ENCODE measurements at regions not wholly inside any gene's neighbourhood (a gene's known extent, or its start where the extent isn't known, plus 50 kb on each side); places are given as distances from the start of the nearest gene placed in this dataset.

- no peak overlapping the region for H3K18ac ChIP-seq (ENCODE audit: low read length)
- no peaks in the 10 kb centered on the region for H3K36me3 ChIP-seq (ENCODE audit: control insufficient read depth, insufficient read depth, low read length)
- H3K4me3 ChIP-seq (ENCODE audit: low read length) = no peak overlapping the region
- no peak overlapping the region for H4K5ac ChIP-seq (ENCODE audit: low read length)
- no peak overlapping the region for H3K9ac ChIP-seq (ENCODE audit: low read length)
- no peaks in the 10 kb centered on the region for H3K27me3 ChIP-seq (ENCODE audit: insufficient read depth, low read length, poor library complexity)
- H3K27ac ChIP-seq (ENCODE audit: low read depth, low read length) = no peak overlapping the region
- H3K4me1 ChIP-seq (ENCODE audit: control insufficient read depth, low read depth, low read length) = no peaks in the 10 kb centered on the region
- H3K4me2 ChIP-seq (ENCODE audit: low read length) = no peak overlapping the region
- H2BK120ac ChIP-seq (ENCODE audit: low read depth, low read length) = no peak overlapping the region
- no peak for DNase-seq
- H2BK5ac ChIP-seq (ENCODE audit: low read length) = no peak overlapping the region
- no peak overlapping the region for H3K56ac ChIP-seq (ENCODE audit: low read length)
- no peak overlapping the region for H3K23ac ChIP-seq (ENCODE audit: low read length)
- no peaks in the 10 kb centered on the region for H3K79me2 ChIP-seq (ENCODE audit: control insufficient read depth, insufficient read depth, low read length)
- no peak overlapping the region for H2BK15ac ChIP-seq (replicated peaks; ENCODE audit: low read depth)
- H3K4ac ChIP-seq (ENCODE audit: low read depth, low read length) = no peak overlapping the region
- no peak overlapping the region for H2AK5ac ChIP-seq (ENCODE audit: low read length)
- H3K79me1 ChIP-seq (ENCODE audit: low read length) = no peaks in the 10 kb centered on the region
- H4K8ac ChIP-seq (ENCODE audit: low read depth, low read length) = no peak overlapping the region
Measured at GRCh38 chr3:28901018-28901417, 379.9 kb upstream of the RBMS3 start.

DNA sequence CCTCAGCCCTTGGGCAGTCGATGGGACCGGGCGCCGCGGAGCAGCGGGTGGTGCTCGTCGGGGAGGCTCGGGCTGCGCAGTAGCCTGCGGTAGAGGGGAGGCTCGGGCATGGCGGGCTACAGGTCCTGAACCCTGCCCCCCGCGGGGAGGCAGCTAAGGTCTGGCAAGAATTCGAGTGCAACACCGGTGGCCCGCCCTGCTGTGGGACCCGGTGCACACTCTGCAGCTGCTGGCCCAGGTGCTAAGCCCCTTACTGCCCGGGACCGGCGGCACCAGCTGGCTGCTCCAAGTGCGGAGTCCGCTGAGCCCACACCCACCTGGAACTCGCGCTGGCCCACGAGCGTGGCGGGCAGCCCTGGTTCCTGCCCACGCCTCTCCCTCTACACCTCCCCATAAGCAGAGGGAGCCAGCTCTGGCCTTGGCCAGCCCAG, 377.7 kb upstream of the RBMS3 start:
- Histone ChIP-seq H3K18ac (ENCODE audit: low read length) (no peak overlapping the region), H3K4me3 (ENCODE audit: low read length) (no peak overlapping the region), H4K5ac (ENCODE audit: low read length) (no peak overlapping the region), H3K4ac (ENCODE audit: low read depth, low read length) (no peak overlapping the region), H2BK5ac (ENCODE audit: low read length) (no peak overlapping the region), H3K4me2 (ENCODE audit: low read length) (no peak overlapping the region), H3K79me2 (ENCODE audit: control insufficient read depth, insufficient read depth, low read length) (no peaks in the 10 kb centered on the region), H2BK120ac (ENCODE audit: low read depth, low read length) (no peak overlapping the region), H3K27ac (ENCODE audit: low read depth, low read length) (no peak overlapping the region), H3K79me1 (ENCODE audit: low read length) (no peaks in the 10 kb centered on the region), H2BK15ac (replicated peaks; ENCODE audit: low read depth) (no peak overlapping the region), H3K36me3 (ENCODE audit: control insufficient read depth, insufficient read depth, low read length) (no peaks in the 10 kb centered on the region), H3K9ac (ENCODE audit: low read length) (no peak overlapping the region), H3K27me3 (ENCODE audit: insufficient read depth, low read length, poor library complexity) (no peaks in the 10 kb centered on the region), H3K4me1 (ENCODE audit: control insufficient read depth, low read depth, low read length) (no peaks in the 10 kb centered on the region), H2AK5ac (ENCODE audit: low read length) (no peak overlapping the region), H4K8ac (ENCODE audit: low read depth, low read length) (no peak overlapping the region), H3K56ac (ENCODE audit: low read length) (no peak overlapping the region), H3K23ac (ENCODE audit: low read length) (no peak overlapping the region)
- no CpG with 5 or more reads among the region's 30 CpGs for WGBS (ENCODE audit: extremely low coverage, insufficient coverage, low lambda C conversion rate)
- DNase-seq = no peak

DNA sequence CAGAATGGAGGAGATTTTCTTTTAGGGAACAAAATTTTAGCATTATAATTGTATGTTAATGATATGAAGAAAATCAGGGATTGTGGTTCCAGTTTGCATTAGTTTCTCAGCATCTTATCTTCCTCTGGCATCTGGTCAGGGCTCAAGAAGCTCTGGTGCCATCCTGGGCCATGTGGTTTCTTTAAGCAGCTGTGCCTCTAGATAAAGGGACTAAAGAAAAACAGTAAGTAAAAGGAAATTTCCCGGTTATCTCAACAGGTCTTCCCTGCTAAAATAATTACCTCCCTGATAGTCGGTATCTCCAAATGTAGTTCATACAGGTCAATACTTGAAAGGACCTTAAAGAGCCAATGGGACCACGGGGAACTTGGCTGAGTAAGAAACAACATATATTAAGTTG, 375.1 kb upstream of the RBMS3 start:
- no peaks in the 10 kb centered on the region for H3K4me1 ChIP-seq (ENCODE audit: control insufficient read depth, low read depth, low read length)
- H3K79me2 ChIP-seq (ENCODE audit: control insufficient read depth, insufficient read depth, low read length) = no peaks in the 10 kb centered on the region
- H3K9ac ChIP-seq (ENCODE audit: low read length) = no peak overlapping the region
- no peaks in the 10 kb centered on the region for H3K79me1 ChIP-seq (ENCODE audit: low read length)
- no peak overlapping the region for H3K18ac ChIP-seq (ENCODE audit: low read length)
- no peak overlapping the region for H3K56ac ChIP-seq (ENCODE audit: low read length)
- no peak overlapping the region for H4K8ac ChIP-seq (ENCODE audit: low read depth, low read length)
- H3K4me2 ChIP-seq (ENCODE audit: low read length) = no peak overlapping the region
- no peak overlapping the region for H2AK5ac ChIP-seq (ENCODE audit: low read length)
- WGBS (ENCODE audit: extremely low coverage, insufficient coverage, low lambda C conversion rate) = no CpG with 5 or more reads among the region's 3 CpGs
- peak; percentile 58 for DNase-seq
- H3K27ac ChIP-seq (ENCODE audit: low read depth, low read length) = no peak overlapping the region
- no peaks in the 10 kb centered on the region for H3K36me3 ChIP-seq (ENCODE audit: control insufficient read depth, insufficient read depth, low read length)
- H3K23ac ChIP-seq (ENCODE audit: low read length) = no peak overlapping the region
- H2BK15ac ChIP-seq (replicated peaks; ENCODE audit: low read depth) = no peak overlapping the region
- no peak overlapping the region for H4K5ac ChIP-seq (ENCODE audit: low read length)
- H2BK120ac ChIP-seq (ENCODE audit: low read depth, low read length) = no peak overlapping the region
- H2BK5ac ChIP-seq (ENCODE audit: low read length) = no peak overlapping the region
- H3K4ac ChIP-seq (ENCODE audit: low read depth, low read length) = no peak overlapping the region
- no peak overlapping the region for H3K4me3 ChIP-seq (ENCODE audit: low read length)
- no peaks in the 10 kb centered on the region for H3K27me3 ChIP-seq (ENCODE audit: insufficient read depth, low read length, poor library complexity)

DNA sequence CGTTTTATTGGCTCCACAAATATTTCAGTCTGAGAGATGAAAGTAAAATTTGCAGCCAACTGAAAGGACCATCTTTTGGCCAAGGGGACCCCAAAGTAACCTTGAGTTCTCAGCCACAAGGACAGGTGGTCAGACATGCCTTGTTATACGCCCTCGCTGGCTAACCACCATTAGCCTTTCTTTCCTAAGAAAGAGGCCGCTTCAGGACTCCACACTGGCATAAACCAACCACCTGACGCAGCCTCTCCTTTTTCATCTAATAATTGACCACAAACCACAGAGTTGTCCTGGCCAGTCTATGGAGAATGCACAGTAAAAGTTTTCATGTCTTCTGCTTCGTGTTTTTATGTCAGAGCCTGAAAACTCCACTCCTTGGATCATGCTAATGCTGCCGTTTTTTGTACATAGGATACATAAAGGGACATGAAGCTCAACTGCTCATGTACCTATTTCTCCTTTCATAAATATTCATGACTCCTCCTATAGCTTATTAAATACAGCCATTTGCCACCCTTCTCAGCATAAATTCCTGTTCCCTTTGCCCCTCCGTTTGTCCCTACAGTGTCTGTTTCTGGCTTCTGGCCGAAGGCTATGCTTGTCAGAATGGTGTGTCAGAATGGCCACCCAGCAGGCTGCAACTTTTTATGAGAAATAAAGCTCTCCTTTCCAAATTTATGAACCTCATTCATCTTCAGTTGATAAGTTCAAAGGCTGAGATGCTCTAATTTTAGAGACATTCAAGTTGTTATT, 374.1 kb upstream of the RBMS3 start:
- Histone ChIP-seq H3K36me3 (ENCODE audit: control insufficient read depth, insufficient read depth, low read length) (no peaks in the 10 kb centered on the region), H2BK120ac (ENCODE audit: low read depth, low read length) (no peak overlapping the region), H2BK15ac (replicated peaks; ENCODE audit: low read depth) (no peak overlapping the region), H3K4me2 (ENCODE audit: low read length) (no peak overlapping the region), H3K23ac (ENCODE audit: low read length) (no peak overlapping the region), H2AK5ac (ENCODE audit: low read length) (no peak overlapping the region), H4K5ac (ENCODE audit: low read length) (no peak overlapping the region), H3K4me3 (ENCODE audit: low read length) (no peak overlapping the region), H3K4me1 (ENCODE audit: control insufficient read depth, low read depth, low read length) (no peaks in the 10 kb centered on the region), H3K79me2 (ENCODE audit: control insufficient read depth, insufficient read depth, low read length) (no peaks in the 10 kb centered on the region), H2BK5ac (ENCODE audit: low read length) (no peak overlapping the region), H3K56ac (ENCODE audit: low read length) (no peak overlapping the region), H3K18ac (ENCODE audit: low read length) (no peak overlapping the region), H3K27ac (ENCODE audit: low read depth, low read length) (no peak overlapping the region), H3K27me3 (ENCODE audit: insufficient read depth, low read length, poor library complexity) (no peaks in the 10 kb centered on the region), H4K8ac (ENCODE audit: low read depth, low read length) (no peak overlapping the region), H3K79me1 (ENCODE audit: low read length) (no peaks in the 10 kb centered on the region), H3K4ac (ENCODE audit: low read depth, low read length) (no peak overlapping the region), H3K9ac (ENCODE audit: low read length) (no peak overlapping the region)
- no CpG with 5 or more reads among the region's 9 CpGs for WGBS (ENCODE audit: extremely low coverage, insufficient coverage, low lambda C conversion rate)
- no peak for DNase-seq

DNA sequence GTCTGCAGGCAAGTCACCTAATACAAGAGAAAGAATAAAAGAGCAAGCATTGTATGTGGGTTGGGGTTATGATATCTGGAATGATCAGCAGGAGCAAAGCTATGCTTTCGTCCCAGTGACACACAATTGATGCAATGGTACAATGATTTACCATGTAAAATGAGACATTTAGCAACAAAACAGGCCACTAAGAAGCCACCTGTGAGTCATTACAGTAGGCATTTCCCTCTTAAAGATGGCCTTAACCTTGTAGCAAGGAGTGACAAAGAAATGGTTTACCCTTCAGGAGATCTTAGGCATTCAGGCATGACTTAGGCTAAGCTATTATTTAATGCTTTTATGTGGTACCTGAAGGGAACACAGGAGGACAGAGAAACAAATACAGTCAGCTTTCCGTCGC, 373.3 kb upstream of the RBMS3 start:
- Histone ChIP-seq H2BK5ac (ENCODE audit: low read length) (no peak overlapping the region), H4K8ac (ENCODE audit: low read depth, low read length) (no peak overlapping the region)
- WGBS (ENCODE audit: extremely low coverage, insufficient coverage, low lambda C conversion rate) = no CpG with 5 or more reads among the region's 3 CpGs

More for the DNA sequence above, 373.3 kb upstream of the RBMS3 start:
- DNase-seq = no peak
- Histone ChIP-seq H3K4me2 (ENCODE audit: low read length) (no peak overlapping the region), H3K4me3 (ENCODE audit: low read length) (no peak overlapping the region), H3K9ac (ENCODE audit: low read length) (no peak overlapping the region), H3K79me2 (ENCODE audit: control insufficient read depth, insufficient read depth, low read length) (no peaks in the 10 kb centered on the region), H3K23ac (ENCODE audit: low read length) (no peak overlapping the region), H2AK5ac (ENCODE audit: low read length) (no peak overlapping the region), H4K5ac (ENCODE audit: low read length) (no peak overlapping the region), H3K4me1 (ENCODE audit: control insufficient read depth, low read depth, low read length) (no peaks in the 10 kb centered on the region), H3K36me3 (ENCODE audit: control insufficient read depth, insufficient read depth, low read length) (no peaks in the 10 kb centered on the region), H3K27ac (ENCODE audit: low read depth, low read length) (no peak overlapping the region), H2BK120ac (ENCODE audit: low read depth, low read length) (no peak overlapping the region), H3K4ac (ENCODE audit: low read depth, low read length) (no peak overlapping the region), H3K79me1 (ENCODE audit: low read length) (no peaks in the 10 kb centered on the region), H3K56ac (ENCODE audit: low read length) (no peak overlapping the region), H3K18ac (ENCODE audit: low read length) (no peak overlapping the region), H2BK15ac (replicated peaks; ENCODE audit: low read depth) (no peak overlapping the region), H3K27me3 (ENCODE audit: insufficient read depth, low read length, poor library complexity) (no peaks in the 10 kb centered on the region)

Data from mesendoderm (in vitro differentiated cells).